SJSA1 (cell line): ENCODE measurements at regions not wholly inside any gene's neighbourhood (a gene's known extent, or its start where the extent isn't known, plus 50 kb on each side); places are given as distances from the start of the nearest gene placed in this dataset.

Experiments used
- DNase-seq, 2 experiments: peaks; one replicate each; pipeline ENCODE4 v3.0.0-alpha.2; 2015 to 2020; ENCODE audit warnings: low spot score in 2 of 2, low read depth in 1 of 2
- H3K27ac ChIP-seq: fragments of 250-450 bp; sonication (Bioruptor Pico); 2 replicates; pipeline ENCODE4 v1.5.1; 2020; ENCODE audit warnings: mild to moderate bottlenecking, moderate library complexity
- H3K27me3 ChIP-seq: fragments of 250-450 bp; sonication (Bioruptor Pico); replicated peaks from 2 replicates; pipeline ENCODE4 v1.5.1; 2020; ENCODE audit warnings: mild to moderate bottlenecking, moderate library complexity
- H3K36me3 ChIP-seq: fragments of 250-450 bp; sonication (Bioruptor Pico); 2 replicates; pipeline ENCODE4 v1.5.1; 2020; ENCODE audit warnings: mild to moderate bottlenecking
- H3K4me1 ChIP-seq: fragments of 250-450 bp; sonication (Bioruptor Pico); replicated peaks from 2 replicates; pipeline ENCODE4 v1.6.1; 2021; ENCODE audit warnings: mild to moderate bottlenecking
- H3K4me3 ChIP-seq: fragments of 250-450 bp; sonication (Bioruptor Pico); 2 replicates; pipeline ENCODE4 v1.5.1; 2020; ENCODE audit warnings: mild to moderate bottlenecking
- H3K9me3 ChIP-seq: fragments of 250-450 bp; sonication (Bioruptor Pico); replicated peaks from 2 replicates; pipeline ENCODE4 v1.5.1; 2020; ENCODE audit warnings: mild to moderate bottlenecking

GRCh38 chr3:6249679-6250078 is 611.2 kb upstream of the GRM7 start:
- DNase-seq: no peak
- Histone ChIP-seq H3K4me3 (no peak overlapping the region), H3K9me3 (no peaks in the 10 kb centered on the region; the same call in 1 of the 2 replicates), H3K36me3 (no peaks in the 10 kb centered on the region), H3K27ac (no peak overlapping the region), H3K27me3 (no peaks in the 10 kb centered on the region), H3K4me1 (no peaks in the 10 kb centered on the region)

GRCh38 chr3:6250167-6250566 is 610.7 kb upstream of the GRM7 start:
- Histone ChIP-seq H3K36me3 (no peaks in the 10 kb centered on the region), H3K4me1 (no peaks in the 10 kb centered on the region), H3K4me3 (no peak overlapping the region), H3K9me3 (no peaks in the 10 kb centered on the region; the same call in 1 of the 2 replicates), H3K27me3 (no peaks in the 10 kb centered on the region), H3K27ac (no peak overlapping the region)
- DNase-seq: no peak

GRCh38 chr3:6251612-6252400 is 609.1 kb upstream of the GRM7 start:
- Histone ChIP-seq H3K9me3 (no peaks in the 10 kb centered on the region; the same call in 1 of the 2 replicates), H3K36me3 (no peaks in the 10 kb centered on the region), H3K4me3 (no peak overlapping the region), H3K27me3 (no peaks in the 10 kb centered on the region), H3K4me1 (no peaks in the 10 kb centered on the region), H3K27ac (no peak overlapping the region)
- no peak for DNase-seq

GRCh38 chr3:6254490-6254889 is 606.4 kb upstream of the GRM7 start:
- no peak overlapping the region for H3K4me3 ChIP-seq
- no peaks in the 10 kb centered on the region for H3K27me3 ChIP-seq
- no peak for DNase-seq
- no peaks in the 10 kb centered on the region for H3K36me3 ChIP-seq
- no peaks in the 10 kb centered on the region for H3K4me1 ChIP-seq
- no peak overlapping the region for H3K27ac ChIP-seq
- H3K9me3 ChIP-seq: no peaks in the 10 kb centered on the region; the same call in 1 of the 2 replicates

GRCh38 chr3:6255229-6255628 is 605.7 kb upstream of the GRM7 start:
- no peaks in the 10 kb centered on the region for H3K9me3 ChIP-seq
- no peaks in the 10 kb centered on the region for H3K36me3 ChIP-seq
- H3K4me3 ChIP-seq: no peak overlapping the region
- DNase-seq: no peak
- no peak overlapping the region for H3K27ac ChIP-seq
- H3K27me3 ChIP-seq: no peaks in the 10 kb centered on the region
- H3K4me1 ChIP-seq: no peaks in the 10 kb centered on the region

GRCh38 chr3:6260551-6261191 is 600.2 kb upstream of the GRM7 start:
- no peaks in the 10 kb centered on the region for H3K27me3 ChIP-seq
- H3K27ac ChIP-seq: no peak overlapping the region
- H3K4me3 ChIP-seq: no peak overlapping the region
- H3K9me3 ChIP-seq: no peaks in the 10 kb centered on the region
- no peaks in the 10 kb centered on the region for H3K4me1 ChIP-seq
- H3K36me3 ChIP-seq: no peaks in the 10 kb centered on the region
- no peak for DNase-seq

- H3K27me3 ChIP-seq: no peaks in the 10 kb centered on the region
- no peak for DNase-seq
- no peaks in the 10 kb centered on the region for H3K36me3 ChIP-seq
- H3K27ac ChIP-seq: no peak overlapping the region
- no peak overlapping the region for H3K4me3 ChIP-seq
- H3K4me1 ChIP-seq: no peaks in the 10 kb centered on the region
- no peaks in the 10 kb centered on the region for H3K9me3 ChIP-seq
Observed at GRCh38 chr3:6262010-6262409, 598.9 kb upstream of the GRM7 start.

- Histone ChIP-seq H3K36me3 (no peaks in the 10 kb centered on the region), H3K4me1 (no peaks in the 10 kb centered on the region), H3K27me3 (no peaks in the 10 kb centered on the region), H3K9me3 (no peaks in the 10 kb centered on the region), H3K27ac (no peak overlapping the region), H3K4me3 (no peak overlapping the region)
- DNase-seq: no peak
Observed at GRCh38 chr3:6264036-6264435, 596.9 kb upstream of the GRM7 start.

GRCh38 chr3:6264906-6265305 is 596.0 kb upstream of the GRM7 start:
- no peak for DNase-seq
- no peak overlapping the region for H3K4me3 ChIP-seq
- H3K9me3 ChIP-seq: no peaks in the 10 kb centered on the region
- no peaks in the 10 kb centered on the region for H3K27me3 ChIP-seq
- no peak overlapping the region for H3K27ac ChIP-seq
- no peaks in the 10 kb centered on the region for H3K4me1 ChIP-seq
- no peaks in the 10 kb centered on the region for H3K36me3 ChIP-seq

- Histone ChIP-seq H3K4me1 (no peaks in the 10 kb centered on the region), H3K27ac (no peak overlapping the region), H3K36me3 (no peaks in the 10 kb centered on the region), H3K4me3 (no peak overlapping the region), H3K27me3 (no peaks in the 10 kb centered on the region), H3K9me3 (no peaks in the 10 kb centered on the region)
- DNase-seq: no peak
Observed at GRCh38 chr3:6266135-6266534, 594.8 kb upstream of the GRM7 start.

GRCh38 chr3:6273878-6274277 is 587.0 kb upstream of the GRM7 start:
- DNase-seq: no peak
- H3K27me3 ChIP-seq: no peaks in the 10 kb centered on the region

GRCh38 chr3:6281662-6282061 is 579.3 kb upstream of the GRM7 start:
- H3K36me3 ChIP-seq: no peaks in the 10 kb centered on the region
- H3K27me3 ChIP-seq: no peaks in the 10 kb centered on the region
- H3K9me3 ChIP-seq: no peaks in the 10 kb centered on the region
- H3K27ac ChIP-seq: no peak overlapping the region
- no peak overlapping the region for H3K4me3 ChIP-seq
- H3K4me1 ChIP-seq: no peaks in the 10 kb centered on the region
- no peak for DNase-seq

More at GRCh38 chr3:6273878-6274277, 587.0 kb upstream of the GRM7 start:
- H3K4me1 ChIP-seq: no peaks in the 10 kb centered on the region
- H3K27ac ChIP-seq: no peak overlapping the region
- H3K4me3 ChIP-seq: no peak overlapping the region
- no peaks in the 10 kb centered on the region for H3K36me3 ChIP-seq
- no peaks in the 10 kb centered on the region; the same call in 1 of the 2 replicates for H3K9me3 ChIP-seq

GRCh38 chr3:6282918-6283317 is 578.0 kb upstream of the GRM7 start:
- no peak for DNase-seq
- Histone ChIP-seq H3K27me3 (no peaks in the 10 kb centered on the region), H3K27ac (no peak overlapping the region), H3K4me3 (no peak overlapping the region), H3K4me1 (no peaks in the 10 kb centered on the region), H3K9me3 (no peaks in the 10 kb centered on the region), H3K36me3 (no peaks in the 10 kb centered on the region)

- no peaks in the 10 kb centered on the region for H3K4me1 ChIP-seq
- no peak for DNase-seq
Observed at GRCh38 chr3:6287088-6287875, 573.6 kb upstream of the GRM7 start.

More at GRCh38 chr3:6287088-6287875, 573.6 kb upstream of the GRM7 start:
- H3K36me3 ChIP-seq: no peaks in the 10 kb centered on the region
- H3K9me3 ChIP-seq: no peaks in the 10 kb centered on the region
- H3K4me3 ChIP-seq: no peak overlapping the region
- H3K27ac ChIP-seq: no peak overlapping the region
- no peaks in the 10 kb centered on the region for H3K27me3 ChIP-seq
